ENCODE measurements at regions not wholly inside any gene's neighbourhood (a gene's known extent, or its start where the extent isn't known, plus 50 kb on each side); places are given as distances from the start of the nearest gene placed in this dataset.

DNA sequence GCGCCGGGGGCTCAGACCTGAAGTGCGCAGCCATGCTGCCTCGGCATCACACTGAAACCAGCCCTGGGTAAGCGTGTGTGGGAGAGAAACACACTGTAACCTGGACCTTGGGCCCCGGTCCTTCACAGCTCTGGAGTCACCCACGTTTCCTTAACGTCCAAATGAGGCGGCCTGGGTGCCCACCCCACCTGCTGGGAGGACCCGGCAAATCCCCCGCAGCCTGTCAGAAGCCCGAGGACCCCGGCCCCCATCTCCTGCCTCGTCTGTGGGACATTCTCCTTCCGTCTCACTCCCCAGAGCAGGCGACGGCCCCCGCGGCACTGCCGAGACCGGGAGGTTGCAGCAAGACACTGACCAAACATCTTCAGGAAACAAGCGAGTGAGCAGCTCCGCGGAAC, 66.5 kb upstream of the GALNT9 start:
- H3K4me3 ChIP-seq: no peak overlapping the region
- no peaks in the 10 kb centered on the region for H3K36me3 ChIP-seq
- H3K9me3 ChIP-seq: no peaks in the 10 kb centered on the region
- ATAC-seq (ENCODE audit: insufficient number of reproducible peaks, low FRiP score, low read depth): no peak
- H3K4me1 ChIP-seq (ENCODE audit: control insufficient read depth in 1 of 2, low read depth in 2 of 2): no peaks in the 10 kb centered on the region
- TF ChIP-seq, protein P1, sequence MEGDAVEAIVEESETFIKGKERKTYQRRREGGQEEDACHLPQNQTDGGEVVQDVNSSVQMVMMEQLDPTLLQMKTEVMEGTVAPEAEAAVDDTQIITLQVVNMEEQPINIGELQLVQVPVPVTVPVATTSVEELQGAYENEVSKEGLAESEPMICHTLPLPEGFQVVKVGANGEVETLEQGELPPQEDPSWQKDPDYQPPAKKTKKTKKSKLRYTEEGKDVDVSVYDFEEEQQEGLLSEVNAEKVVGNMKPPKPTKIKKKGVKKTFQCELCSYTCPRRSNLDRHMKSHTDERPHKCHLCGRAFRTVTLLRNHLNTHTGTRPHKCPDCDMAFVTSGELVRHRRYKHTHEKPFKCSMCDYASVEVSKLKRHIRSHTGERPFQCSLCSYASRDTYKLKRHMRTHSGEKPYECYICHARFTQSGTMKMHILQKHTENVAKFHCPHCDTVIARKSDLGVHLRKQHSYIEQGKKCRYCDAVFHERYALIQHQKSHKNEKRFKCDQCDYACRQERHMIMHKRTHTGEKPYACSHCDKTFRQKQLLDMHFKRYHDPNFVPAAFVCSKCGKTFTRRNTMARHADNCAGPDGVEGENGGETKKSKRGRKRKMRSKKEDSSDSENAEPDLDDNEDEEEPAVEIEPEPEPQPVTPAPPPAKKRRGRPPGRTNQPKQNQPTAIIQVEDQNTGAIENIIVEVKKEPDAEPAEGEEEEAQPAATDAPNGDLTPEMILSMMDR (IDR thresholded peaks at IDR 0.05): no peak
- H3K27ac ChIP-seq: no peak overlapping the region
- DNase-seq (ENCODE audit: low spot score): no peak
- no peaks in the 10 kb centered on the region for H3K27me3 ChIP-seq (replicated peaks; ENCODE audit: insufficient read depth)

DNA sequence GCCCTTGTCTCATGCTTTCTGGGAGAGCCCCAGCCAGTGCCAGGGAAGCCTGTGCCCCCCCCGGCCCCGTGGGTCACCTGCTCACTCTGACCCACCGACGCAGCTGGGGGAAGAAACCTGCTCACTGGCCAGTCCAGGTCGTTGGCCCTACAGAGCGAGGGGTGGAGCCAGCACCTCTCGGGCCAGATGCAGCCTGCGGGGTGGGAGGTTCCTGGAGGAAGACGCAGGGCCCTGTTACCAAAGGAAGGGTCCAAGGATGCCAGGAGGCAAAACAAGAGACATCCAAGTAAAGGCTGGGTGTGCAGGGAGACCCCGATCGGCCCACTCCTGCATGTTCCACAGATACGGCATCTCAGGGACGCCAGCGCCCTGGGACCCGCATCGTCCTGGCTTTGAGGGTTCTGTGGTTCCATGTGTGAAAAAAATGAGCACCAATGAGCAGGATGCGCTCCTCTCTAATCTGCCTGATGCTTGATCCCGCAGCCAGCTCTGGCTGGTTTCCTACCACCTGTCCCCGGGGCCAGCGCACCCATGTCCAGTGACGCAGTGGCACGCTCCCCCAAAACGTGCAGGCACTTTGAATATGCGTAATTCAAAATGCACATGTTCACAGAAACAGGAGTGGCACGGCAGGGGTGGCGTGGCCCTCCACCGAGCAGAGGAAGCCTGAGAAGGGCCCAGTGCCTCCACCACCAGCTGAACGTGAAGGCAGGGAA, 66.0 kb upstream of the GALNT9 start:
- TF ChIP-seq, protein P1 (IDR thresholded peaks at IDR 0.05): no peak
- Histone ChIP-seq H3K27me3 (replicated peaks; ENCODE audit: insufficient read depth) (no peaks in the 10 kb centered on the region), H3K4me3 (no peak overlapping the region), H3K9me3 (no peaks in the 10 kb centered on the region), H3K4me1 (ENCODE audit: control insufficient read depth in 1 of 2, low read depth in 2 of 2) (no peaks in the 10 kb centered on the region), H3K27ac (no peak overlapping the region), H3K36me3 (no peaks in the 10 kb centered on the region)
- DNase-seq (ENCODE audit: low spot score) (no peak), ATAC-seq (ENCODE audit: insufficient number of reproducible peaks, low FRiP score, low read depth) (no peak)

DNA sequence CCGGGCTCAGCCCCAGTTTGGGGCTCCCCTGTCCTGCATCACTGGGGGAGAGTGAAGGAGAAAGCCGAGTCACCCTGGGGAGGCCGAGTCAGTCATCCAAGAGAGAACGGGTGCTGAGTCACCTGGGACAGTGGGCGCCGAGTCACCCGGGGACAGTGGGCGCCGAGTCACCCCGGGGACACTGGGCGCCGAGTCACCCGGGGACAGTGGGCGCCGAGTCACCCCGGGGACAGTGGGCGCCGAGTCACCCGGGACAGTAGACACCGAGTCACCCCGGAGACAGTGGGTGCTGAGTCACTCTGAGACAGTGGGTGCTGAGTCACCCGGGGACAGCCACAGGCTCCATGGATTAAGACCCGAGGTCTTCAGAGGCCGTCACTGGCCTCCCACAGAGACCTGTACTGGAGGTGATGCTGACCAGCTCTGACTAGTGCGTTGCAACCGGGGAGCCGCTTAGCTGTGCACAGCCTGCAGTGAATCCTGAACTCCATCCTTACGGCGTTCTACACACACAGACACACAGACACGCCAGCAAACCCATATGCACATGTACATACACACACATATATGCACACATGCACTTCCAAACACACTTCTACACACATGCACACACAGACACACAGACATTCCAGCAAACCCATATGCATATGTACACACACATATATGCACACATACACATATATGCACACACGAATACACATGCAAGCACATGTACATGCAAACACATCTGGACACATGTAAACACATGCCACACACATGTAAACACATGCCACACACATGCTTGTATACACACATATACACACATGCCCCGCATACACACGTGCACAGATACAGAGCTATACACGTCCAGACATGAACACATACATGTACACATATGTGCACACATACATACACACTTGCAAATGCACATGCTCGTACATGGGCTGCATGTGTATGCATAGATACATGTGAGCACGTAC, 64.9 kb upstream of the GALNT9 start:
- H3K4me1 ChIP-seq (ENCODE audit: control insufficient read depth in 1 of 2, low read depth in 2 of 2): no peaks in the 10 kb centered on the region
- ATAC-seq (ENCODE audit: insufficient number of reproducible peaks, low FRiP score, low read depth) (no peak), DNase-seq (ENCODE audit: low spot score) (no peak)
- H3K27ac ChIP-seq: no peak overlapping the region
- no peaks in the 10 kb centered on the region for H3K9me3 ChIP-seq
- TF ChIP-seq, protein P1 (IDR thresholded peaks at IDR 0.05): no peak
- H3K27me3 ChIP-seq (replicated peaks; ENCODE audit: insufficient read depth): no peaks in the 10 kb centered on the region
- no peak overlapping the region for H3K4me3 ChIP-seq
- H3K36me3 ChIP-seq: no peaks in the 10 kb centered on the region

DNA sequence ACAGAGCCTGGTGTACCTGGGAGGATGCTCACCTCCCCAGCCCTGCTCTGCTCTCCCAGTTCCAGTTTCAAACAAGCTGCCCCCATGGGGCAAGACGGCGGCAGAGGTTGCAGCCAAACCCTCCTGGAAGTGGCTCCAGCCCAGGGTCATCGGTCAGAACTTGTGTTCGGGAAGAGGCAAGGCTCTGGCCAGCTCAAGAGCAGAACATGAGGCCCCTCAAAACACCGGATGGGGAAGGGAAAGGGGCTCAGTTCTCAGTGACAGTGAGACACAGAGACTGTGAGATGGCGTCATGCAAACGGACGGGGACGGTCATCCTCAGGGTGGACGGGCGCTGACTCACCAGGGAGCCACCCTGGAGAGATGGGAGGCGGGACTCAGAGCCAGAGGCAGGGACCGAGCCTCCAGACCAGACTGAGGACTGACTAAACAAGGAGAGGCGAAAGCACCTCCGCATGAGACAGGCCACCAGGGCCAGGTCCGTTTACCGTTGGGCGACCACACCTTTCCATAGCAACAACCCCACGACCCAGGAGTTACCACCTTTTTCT, 63.9 kb upstream of the GALNT9 start:
- TF ChIP-seq, protein P1 (IDR thresholded peaks at IDR 0.05): no peak
- ATAC-seq (ENCODE audit: insufficient number of reproducible peaks, low FRiP score, low read depth) (no peak), DNase-seq (ENCODE audit: low spot score) (no peak)
- H3K36me3 ChIP-seq: no peaks in the 10 kb centered on the region
- no peaks in the 10 kb centered on the region for H3K9me3 ChIP-seq
- H3K27me3 ChIP-seq (replicated peaks; ENCODE audit: insufficient read depth): no peaks in the 10 kb centered on the region
- no peak overlapping the region for H3K27ac ChIP-seq
- no peak overlapping the region for H3K4me3 ChIP-seq
- H3K4me1 ChIP-seq (ENCODE audit: control insufficient read depth in 1 of 2, low read depth in 2 of 2): no peaks in the 10 kb centered on the region
